ENCODE measurements at regions not wholly inside any gene's neighbourhood (a gene's known extent, or its start where the extent isn't known, plus 50 kb on each side); places are given as distances from the start of the nearest gene placed in this dataset.

- TF ChIP-seq, protein P1, sequence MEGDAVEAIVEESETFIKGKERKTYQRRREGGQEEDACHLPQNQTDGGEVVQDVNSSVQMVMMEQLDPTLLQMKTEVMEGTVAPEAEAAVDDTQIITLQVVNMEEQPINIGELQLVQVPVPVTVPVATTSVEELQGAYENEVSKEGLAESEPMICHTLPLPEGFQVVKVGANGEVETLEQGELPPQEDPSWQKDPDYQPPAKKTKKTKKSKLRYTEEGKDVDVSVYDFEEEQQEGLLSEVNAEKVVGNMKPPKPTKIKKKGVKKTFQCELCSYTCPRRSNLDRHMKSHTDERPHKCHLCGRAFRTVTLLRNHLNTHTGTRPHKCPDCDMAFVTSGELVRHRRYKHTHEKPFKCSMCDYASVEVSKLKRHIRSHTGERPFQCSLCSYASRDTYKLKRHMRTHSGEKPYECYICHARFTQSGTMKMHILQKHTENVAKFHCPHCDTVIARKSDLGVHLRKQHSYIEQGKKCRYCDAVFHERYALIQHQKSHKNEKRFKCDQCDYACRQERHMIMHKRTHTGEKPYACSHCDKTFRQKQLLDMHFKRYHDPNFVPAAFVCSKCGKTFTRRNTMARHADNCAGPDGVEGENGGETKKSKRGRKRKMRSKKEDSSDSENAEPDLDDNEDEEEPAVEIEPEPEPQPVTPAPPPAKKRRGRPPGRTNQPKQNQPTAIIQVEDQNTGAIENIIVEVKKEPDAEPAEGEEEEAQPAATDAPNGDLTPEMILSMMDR (IDR thresholded peaks at IDR 0.05; ENCODE audit: insufficient read depth, low read depth, low read length), result peak; percentile 19
- TF ChIP-seq EZH2 (IDR thresholded peaks at IDR 0.05; ENCODE audit: insufficient read depth, low read length), result no peak
Observed at GRCh38 chr4:27702730-27703431, 842.2 kb downstream of the STIM2 start.

Measured in astrocyte (in vitro differentiated cells and primary cell).